Epithelial cell of proximal tubule (primary cell): ENCODE measurements at regions not wholly inside any gene's neighbourhood (a gene's known extent, or its start where the extent isn't known, plus 50 kb on each side); places are given as distances from the start of the nearest gene placed in this dataset.

Experiments
- DNase-seq: peaks from one replicate; pipeline ENCODE4 v3.0.0-alpha.2; 2011; ENCODE audit warnings: low read depth
- H3K4me3 ChIP-seq: 2 replicates; pipeline ENCODE4 v1.5.1; 2011; ENCODE audit warnings: low read depth, mild to moderate bottlenecking, low read length
- CTCF ChIP-seq: conservative IDR thresholded peaks from 2 replicates; pipeline ENCODE4 v1.5.1; 2012; ENCODE audit warnings: low read depth, mild to moderate bottlenecking, low read length

GRCh38 chr12:85369365-85370154, 89.5 kb downstream of the ALX1 start:
- TF ChIP-seq CTCF: no peak
- no peak for DNase-seq
- H3K4me3 ChIP-seq: no peak overlapping the region

GRCh38 chr12:85373045-85373444, 93.0 kb downstream of the ALX1 start:
- no peak for DNase-seq
- no peak overlapping the region for H3K4me3 ChIP-seq
- no peak for TF ChIP-seq CTCF

GRCh38 chr12:85374981-85375380, 95.0 kb downstream of the ALX1 start:
- no peak for TF ChIP-seq CTCF
- DNase-seq: no peak
- no peak overlapping the region for H3K4me3 ChIP-seq

- TF ChIP-seq CTCF: no peak
- no peak overlapping the region for H3K4me3 ChIP-seq
- DNase-seq: no peak
These were observed 105.4 kb downstream of the ALX1 start for GRCh38 chr12:85385406-85385805.

GRCh38 chr12:85390266-85390665, 110.2 kb downstream of the ALX1 start:
- no peak for TF ChIP-seq CTCF
- no peak overlapping the region for H3K4me3 ChIP-seq

GRCh38 chr12:85392508-85392907, 112.5 kb downstream of the ALX1 start:
- H3K4me3 ChIP-seq: no peak overlapping the region

More at GRCh38 chr12:85390266-85390665, 110.2 kb downstream of the ALX1 start:
- no peak for DNase-seq

More at GRCh38 chr12:85392508-85392907, 112.5 kb downstream of the ALX1 start:
- no peak for DNase-seq
- TF ChIP-seq CTCF: no peak
